A172 (cell line): ENCODE measurements at regions not wholly inside any gene's neighbourhood (a gene's known extent, or its start where the extent isn't known, plus 50 kb on each side); places are given as distances from the start of the nearest gene placed in this dataset.
"Not testable (repeated sequence)": the region's sequence is repeated elsewhere in the genome, so short reads cannot be mapped to it uniquely, and the experiment has no call there.

Experiments used
- DNase-seq: peaks from one replicate; pipeline ENCODE4 v3.0.0-alpha.2; 2015; ENCODE audit warnings: low spot score

DNA sequence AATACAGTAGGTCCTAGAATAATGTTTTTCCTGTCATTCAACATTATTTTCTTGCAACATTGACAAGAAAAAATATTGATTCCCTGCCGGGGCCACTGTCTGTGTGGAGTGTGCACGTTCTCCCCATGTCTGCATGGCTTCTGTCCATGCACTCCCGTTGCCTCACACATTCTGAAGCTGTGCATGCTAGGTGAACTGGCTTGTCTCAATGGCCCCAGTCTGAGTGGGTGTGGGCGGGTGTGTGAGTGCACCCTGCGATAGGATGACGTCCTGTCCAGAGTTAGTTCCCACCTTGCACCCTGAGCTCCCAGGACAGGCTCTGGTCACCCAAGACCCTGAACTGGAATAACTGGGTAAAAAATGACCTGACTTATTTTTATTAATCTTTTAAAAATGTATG is 186.1 kb downstream of the CAND1 start:
- no peak for DNase-seq

DNA sequence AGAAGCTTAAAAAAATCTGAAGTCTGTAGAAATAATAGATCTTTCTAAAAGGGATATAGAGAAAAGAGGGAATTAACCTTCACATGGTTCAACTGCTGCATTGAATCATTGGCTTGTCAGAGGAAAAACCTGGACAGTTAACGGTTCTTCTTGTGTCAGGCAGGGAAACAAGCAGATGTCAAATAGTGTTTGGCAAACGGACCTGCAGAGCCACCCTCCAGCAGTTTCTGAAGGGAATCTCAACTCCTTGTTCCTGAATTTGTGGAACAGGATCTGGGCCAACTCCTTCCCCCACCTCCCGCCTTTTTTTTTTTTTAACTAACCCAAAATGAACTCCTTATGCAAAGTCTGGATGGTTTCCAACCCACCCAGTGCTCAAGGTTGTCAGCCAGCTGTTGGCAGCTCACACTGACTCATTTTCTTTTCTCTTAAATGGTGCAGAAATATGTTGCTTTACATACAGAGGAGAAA is 187.3 kb downstream of the CAND1 start:
- DNase-seq, result peak; percentile 67

DNA sequence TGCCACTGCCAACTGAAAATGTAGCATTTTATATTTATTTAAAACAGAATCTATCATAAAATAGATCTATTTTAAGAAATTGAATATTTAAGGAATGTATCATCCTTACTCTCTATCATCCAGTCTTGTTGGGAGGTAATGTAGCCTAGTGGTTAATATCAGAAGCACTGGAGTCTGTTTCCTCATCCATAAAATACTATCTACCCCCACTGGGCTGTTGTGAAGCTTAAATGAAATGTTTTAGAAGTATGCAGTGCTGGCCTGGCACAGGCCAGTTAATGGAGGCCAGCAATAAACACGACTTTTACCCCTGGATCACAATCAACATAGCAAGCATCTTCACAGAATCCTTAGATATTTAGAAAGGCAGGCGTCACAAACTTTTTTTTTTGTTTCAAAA is 188.0 kb downstream of the CAND1 start:
- no peak for DNase-seq

DNA sequence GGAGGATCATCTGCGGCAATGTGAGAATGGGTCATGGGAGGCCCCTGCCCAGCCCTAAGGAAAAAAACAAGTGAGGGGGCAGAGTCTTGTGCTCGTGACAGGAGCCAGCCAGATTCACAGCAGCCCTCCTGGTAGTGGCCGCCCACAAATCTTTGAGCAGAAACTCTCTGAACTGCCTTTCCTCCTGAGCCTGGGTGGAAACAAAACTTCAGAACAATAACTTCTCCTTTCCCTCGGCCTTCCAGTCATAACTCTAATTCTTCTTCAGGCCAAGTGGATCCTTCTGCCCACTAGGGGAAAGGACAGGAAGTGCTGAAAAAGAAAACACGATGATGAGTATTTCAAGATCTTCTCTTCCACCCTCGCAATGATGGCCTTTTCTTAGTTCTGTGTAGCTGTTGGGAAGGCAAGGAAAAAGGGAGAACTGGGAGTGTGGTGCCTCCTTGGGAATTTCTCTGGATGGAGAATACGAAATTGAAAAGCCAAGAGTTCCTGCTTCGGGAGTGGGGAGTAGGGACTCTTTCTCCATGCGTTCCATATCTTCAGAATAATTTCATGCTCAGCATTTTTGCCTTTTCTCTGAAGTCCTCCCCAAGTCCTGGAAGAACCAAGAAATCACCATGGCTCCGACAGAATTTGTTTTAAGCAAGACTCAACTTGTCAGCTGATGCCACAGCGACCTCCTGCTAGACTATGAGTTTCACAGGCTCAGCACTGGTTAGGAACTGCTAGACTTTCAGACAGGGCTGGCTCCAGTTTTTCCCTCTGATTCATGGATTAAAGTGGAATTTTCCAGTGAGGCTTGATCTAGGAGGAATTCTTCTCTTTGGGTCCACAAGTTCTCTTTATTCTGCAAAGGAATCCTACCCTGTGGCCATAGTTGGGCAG is 188.9 kb downstream of the CAND1 start:
- no peak for DNase-seq

DNA sequence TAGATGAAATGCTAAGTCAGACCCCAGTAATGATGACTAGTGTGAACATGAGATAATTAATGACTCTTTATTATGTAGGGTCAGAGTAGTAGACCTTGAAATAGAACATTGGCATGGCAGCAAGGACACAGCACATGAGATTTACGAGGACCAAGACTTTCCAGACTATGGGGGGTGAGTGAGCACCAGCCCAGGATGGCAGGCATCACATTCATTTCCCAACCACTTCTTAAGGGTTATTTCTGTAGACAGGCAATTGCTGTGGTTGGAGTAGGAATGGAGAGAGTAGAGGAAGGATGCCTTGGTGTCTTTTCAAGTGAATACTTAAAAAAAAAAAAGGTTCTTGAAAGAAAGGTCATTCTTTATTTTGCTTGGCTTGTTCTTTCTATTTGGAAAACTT is 189.4 kb upstream of the DYRK2 start:
- no peak for DNase-seq

DNA sequence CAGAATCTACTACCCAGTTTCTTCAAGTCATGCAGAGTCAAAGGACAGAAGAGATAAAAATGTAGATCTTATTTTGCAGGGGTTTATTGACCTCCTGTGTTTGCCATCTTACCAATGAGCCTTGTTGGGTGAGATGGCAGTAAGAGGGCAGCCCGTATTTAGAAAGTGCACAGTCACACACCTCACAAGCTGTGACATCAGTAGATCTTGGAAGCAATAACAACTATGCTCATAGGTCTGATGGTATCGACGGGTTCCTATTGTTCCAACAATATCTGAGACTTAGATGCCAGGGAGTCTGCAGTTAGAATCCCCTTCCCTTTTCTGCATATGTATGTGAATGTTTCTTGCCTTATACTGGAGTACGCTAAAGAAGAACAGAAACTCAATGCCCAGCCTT is 189.0 kb upstream of the DYRK2 start:
- DNase-seq, result no peak

DNA sequence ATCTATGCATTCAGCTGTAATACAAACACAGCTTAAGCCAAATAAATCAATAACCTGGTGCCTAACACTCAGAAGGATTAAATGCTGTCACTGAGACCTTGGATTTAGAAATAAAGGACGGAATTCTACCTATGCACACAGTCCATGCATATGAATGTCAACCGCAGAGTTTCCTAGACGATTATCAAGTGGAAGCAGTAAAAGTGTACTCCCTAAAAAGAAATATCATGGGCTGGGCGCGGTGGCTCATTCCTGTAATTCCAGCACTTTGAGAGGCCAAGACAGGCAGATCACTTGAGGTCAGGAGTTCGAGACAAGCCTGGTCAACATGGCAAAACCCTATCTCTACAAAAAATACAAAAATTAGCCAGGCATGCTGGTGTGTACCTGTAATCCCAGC is 188.2 kb upstream of the DYRK2 start:
- no peak for DNase-seq

DNA sequence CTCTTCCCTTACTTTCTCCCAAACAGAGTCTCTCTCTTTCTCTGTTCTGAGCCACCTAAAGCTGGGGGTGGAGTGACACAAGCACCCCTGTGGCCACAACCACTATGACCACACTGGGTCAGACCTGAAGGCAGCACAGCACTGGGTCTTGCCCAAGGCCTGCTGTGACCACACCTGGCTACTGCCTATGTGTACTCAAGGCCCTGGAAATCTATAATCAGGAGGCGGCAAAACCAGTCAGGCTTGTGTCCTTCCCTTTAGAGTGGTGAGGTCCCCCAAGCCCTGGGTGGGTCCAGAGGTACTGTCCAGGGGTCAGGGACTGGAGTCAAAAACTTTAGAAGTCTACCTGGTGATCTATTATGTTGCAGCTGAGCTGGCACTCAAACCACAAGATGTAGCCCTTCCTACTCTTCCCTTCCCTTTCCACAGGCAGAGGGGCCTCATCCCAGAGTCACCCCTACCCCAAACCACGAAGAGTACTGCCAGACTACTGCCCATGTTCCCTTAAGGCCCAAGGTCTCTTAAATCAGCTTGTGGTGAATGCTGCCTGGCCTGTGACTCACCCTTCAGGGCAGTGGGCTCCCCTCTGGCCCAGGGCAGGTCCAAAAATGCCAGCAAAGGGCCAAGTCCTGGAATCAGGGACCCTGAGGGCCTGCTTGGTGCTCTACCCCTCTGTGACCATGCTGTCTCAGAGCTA is 179.8 kb upstream of the DYRK2 start:
- DNase-seq, result no peak

DNA sequence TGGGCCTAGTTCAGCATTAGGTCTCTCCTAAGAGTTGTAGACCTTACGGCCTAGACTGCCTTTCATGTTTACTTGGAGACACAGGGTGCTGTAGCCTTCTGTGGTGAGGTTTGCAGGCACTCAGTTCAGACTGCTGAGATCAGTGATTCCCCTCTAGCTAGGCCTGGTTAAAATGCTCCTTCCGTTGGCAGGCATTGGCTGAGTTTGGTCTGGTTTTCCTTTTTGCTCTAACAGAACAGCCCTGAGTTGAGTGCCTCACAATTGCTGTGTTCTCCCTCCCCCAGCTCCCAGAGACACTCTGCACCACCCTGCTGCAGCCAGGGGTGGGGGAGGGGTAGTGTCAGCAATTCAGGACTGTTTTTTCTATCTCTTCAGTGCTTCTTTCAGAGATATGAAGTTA is 178.9 kb upstream of the DYRK2 start:
- DNase-seq, result no peak

DNA sequence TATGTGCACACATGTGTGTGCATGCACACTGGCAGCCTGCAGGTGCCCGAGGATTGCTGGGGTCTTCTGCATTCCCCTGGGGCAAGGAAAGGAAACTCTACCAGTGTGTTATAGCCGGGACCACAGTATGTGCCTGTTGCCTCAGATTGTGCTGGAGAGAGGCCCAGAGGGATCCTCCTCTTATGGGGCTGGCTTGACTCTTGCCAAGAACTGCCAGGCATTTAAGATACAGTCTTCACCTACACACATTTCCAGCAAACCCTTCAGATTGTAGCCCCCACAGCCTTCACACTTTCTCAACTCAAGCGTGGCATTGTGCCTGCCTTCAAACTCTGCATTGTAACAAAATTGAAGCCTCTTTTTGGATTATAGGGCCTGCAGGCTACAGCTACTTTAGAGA is 176.7 kb upstream of the DYRK2 start:
- DNase-seq, result no peak

DNA sequence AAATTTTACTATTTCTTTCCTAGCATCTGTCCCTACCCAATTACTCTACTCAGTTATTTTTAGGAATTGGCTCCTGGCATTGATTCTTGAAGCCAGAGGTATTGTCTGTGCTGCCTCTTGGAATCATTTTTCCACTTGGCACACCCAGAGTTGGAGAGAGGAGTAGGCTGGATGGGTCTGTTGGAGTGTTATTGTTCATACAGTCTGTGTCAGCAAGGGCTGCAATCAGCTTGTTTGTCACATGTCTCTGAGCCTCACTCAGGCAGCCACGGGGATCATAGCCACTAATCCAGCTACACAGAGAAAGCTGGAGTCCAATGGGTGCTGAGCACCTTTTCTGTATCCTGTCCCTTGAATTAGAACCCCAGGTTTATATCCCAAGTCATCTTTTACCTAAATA is 176.0 kb upstream of the DYRK2 start:
- no peak for DNase-seq

DNA sequence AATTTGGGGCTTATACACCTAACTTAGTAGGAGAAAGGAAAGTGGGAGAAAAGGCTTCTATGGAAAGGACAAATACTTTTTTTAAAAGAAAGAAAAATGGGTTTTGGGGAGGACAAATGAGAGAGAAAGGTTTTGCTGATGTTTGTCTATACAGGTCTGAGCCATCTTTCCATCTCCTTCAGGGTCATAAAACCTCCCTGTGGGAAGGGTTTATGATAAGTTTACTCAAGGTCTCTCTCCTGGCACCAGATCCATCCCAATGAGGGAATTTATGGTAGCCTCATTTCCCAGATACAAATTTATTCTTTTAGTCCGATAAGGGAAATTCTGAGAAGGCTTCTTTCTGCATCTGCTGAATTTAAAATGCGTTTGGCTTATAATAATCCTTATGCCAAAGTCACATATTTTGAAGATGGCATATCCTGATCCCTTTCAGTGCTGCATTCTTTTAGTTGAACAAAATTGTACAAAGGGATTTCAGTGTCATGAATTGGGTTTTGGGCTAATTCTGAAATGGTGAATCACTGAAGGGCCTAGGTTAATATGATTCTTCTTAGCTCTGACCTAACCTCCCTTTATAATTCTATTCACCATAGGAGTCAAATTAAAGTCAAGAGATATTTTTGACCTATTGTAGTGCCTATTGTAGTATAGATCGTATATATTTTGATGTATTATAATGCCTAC is 173.5 kb upstream of the DYRK2 start:
- DNase-seq, result no peak

DNA sequence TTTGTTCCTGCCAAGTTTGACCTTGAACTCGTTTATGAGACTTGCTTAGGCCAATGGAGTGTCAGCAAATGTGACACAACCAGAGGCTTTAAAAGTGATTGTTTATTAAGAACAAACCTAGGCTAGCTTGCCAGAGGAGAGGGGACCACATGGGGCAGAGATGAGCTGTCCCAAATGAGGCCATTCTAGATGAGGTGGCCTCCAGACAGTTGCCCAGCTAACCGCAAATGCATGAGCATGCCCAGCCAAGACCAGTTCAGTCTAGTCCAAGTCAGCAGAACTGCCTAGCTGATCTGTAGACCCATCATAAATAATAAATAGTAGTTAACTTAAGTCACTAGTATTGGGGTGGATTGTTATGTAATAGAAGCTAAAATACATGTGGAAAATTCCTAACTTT is 172.8 kb upstream of the DYRK2 start:
- no peak for DNase-seq

DNA sequence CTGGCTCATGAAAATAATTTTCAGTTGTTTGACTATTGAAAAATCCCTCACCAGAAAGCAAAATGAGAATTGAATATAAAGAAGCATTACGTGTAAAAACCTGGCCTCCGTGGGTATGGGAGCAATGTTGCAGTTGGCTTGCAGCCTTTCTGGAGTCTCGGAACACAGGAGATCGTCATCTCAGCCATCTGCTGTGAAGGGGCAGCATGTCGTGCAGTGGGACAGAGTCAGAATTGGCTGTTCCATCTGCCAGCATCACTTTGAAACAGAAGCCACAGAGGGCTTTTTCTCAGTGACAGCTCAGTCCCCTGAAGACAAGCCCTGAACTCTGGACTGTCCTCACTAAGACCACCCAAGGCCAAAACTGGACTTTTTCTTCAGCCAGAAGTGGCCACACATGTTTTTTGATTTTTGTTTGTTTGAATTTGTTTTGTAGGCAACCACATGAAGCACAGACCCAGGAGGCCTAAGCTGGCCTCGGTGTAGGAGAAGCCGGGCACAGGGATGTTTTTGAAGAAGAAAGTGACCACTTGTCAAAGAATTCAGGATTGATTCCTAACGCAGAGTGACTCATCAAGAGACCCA is 170.8 kb upstream of the DYRK2 start:
- DNase-seq, result no peak

DNA sequence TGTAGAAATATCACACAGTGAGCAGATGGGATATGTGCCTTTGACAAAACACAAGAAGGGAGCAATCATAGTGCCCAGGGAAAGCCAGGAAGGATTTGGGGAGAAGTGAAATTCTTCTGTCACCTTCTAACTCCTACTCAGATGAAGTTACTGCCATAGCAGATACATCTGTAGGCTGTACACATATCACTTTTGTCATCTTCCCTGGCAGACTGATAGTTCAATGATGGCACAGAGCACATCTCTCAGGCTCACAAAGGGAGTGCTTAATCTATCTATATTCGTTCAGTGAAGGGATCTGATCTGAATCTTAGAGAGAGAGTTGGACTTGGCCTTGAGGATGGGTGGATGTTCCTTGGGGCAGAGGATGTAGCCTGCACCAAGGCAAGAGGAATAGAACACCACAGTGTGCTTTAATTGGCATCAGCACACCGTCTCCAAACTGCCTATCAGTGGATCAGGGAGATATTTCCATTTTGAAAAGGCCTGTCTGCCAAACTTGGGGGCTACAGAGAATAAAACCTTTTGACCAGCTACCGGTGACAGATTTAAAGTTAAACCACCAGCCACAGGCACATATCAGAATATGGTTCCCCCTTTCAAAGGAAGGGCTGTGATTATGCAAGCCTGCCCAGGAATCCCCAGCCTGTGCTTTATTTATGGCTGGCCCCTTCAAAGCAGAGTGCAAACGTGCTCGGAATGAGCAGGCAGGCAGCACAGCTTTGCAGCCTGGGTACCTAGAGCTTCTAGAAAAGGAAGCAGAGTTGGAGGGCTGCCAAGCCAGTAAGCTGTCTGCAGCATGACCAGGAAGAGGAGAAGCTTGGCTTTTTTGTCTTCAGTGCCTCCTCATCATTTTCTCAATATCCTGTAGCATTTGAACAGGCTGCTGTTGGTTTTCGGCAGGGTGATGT is 165.5 kb upstream of the DYRK2 start:
- DNase-seq, result peak; percentile 10

DNA sequence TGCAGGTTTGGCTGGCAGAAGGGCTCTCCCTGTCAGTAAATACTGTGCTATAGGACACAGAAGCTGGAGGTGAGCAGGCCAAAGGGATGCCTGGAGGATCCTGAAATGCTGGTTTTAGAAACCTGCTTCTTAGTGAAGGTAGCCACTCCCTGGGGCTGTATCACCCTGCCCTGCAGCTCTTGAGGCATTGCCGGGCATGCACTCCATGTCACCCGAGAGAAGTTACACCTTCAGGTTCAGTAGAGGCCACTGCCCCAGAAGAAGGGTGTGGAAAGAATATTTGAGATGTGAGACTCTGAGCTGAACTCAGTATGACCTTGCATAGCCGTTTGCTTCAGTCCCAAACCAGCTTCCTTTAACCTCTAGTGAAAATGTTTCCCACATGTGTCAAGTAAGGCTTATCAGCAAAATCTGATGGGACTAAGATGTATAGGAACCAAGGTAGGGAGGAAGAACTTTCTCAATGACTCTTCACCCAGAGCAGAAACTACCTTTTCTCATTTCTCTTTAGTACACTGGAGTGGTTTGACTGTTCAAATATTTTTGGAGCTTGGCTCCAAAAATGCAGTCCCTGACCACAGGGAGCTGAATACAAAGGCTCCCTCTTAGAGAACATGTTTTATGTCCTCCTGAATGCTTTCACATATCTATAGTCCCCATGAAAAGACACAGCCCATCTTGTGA is 164.5 kb upstream of the DYRK2 start:
- no peak for DNase-seq

DNA sequence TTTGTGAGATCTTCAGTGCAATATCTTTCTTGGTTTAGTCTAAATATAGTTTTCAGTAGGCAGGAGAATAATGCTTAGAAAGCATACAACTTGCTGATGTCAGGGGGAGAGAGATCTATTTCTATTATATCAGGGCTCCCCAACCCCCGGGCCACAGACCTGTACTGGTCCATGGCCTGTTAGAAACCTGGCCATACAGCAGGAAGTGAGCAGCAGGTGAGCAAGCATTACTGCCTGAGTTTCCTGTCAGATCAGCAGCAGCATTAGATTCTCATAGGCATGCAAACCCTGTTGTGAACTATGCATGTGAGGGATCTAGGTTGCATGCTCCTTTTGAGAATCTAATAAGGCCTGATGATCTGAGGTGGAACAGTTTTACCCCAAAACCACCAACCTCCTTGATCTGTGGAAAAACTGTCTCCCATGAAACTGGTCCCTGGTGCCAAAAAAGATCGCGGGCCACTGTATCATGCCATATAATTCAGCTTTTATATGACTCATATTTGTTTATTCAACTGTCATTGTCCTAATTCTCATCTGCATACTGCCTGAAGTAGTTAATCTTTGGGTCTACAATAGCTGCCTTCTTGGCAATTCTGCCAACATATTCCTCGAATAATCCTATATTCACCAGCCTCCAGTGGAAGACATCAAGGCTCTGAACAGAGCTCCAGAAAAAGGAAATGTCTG is 163.6 kb upstream of the DYRK2 start:
- DNase-seq, result no peak

DNA sequence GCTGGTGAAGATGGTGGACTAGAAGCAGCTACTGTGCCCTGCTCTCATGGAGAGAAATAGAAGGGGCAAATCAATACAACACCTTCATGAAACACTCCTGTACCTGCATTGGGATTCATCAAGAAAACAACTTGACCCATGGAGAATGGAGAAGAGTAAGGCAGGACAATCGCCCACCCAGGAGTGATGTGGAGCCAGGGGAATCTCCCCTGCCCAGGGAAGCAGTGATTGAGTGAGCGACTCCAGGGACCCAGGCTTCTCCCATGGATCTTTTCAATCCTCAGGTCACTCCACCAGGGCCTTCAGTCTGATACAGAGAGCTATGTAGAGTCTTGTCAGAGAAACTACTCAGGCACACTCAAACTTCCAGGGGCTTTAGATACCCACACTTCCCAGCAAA is 161.9 kb upstream of the DYRK2 start:
- no peak for DNase-seq

DNA sequence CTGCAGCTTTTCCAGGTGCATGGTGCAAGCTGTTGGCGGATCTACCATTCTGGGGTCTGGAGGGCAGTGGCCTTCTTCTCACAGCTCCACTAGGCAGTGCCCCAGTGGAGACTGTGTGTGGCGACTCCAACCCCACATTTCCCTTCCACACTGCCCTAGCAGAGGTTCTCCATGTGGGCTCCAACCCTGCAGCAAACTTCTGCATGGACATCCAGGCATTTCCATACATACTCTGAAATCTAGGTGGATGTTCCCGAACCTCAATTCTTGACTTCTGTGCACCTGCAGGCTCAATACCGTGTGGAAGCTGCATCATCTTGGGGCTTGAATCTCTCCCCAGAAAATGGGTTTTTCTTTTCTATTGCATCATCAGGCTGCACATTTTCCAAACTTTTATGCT is 160.2 kb upstream of the DYRK2 start:
- DNase-seq, result not testable (repeated sequence)

DNA sequence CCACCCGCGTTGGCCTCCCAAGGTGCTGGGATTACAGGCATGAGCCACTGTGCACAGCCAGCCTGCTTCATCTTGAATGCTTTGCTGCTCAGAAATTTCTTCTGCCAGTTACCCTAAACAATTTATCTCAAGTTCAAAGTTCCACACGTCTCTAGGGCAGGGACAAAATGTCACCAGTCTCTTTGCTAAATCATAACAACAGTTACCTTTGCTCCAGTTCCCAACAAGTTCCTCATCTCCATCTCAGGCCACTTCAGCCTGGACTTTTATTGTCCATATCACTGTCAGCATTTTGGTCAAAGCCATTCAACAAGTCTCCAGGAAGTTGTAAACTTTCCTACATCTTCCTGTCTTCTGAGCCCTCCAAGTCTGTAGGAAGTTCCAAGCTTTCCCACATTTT is 159.5 kb upstream of the DYRK2 start:
- DNase-seq, result no peak
